HepG2 (cell line): ENCODE measurements at regions not wholly inside any gene's neighbourhood (a gene's known extent, or its start where the extent isn't known, plus 50 kb on each side); places are given as distances from the start of the nearest gene placed in this dataset.

ENCODE experiments used
- CENPT ChIP-seq: sonication (generic); formaldehyde crosslinking; IDR thresholded peaks from 2 replicates; pipeline ENCODE4 v1.8.0; 2022; ENCODE audit warnings: low read depth, mild to moderate bottlenecking, moderate library complexity, missing genetic modification reagents
- KIAA2018 ChIP-seq: sonication (generic); formaldehyde crosslinking; IDR thresholded peaks from 2 replicates; pipeline ENCODE4 v1.5.0; 2020; ENCODE audit warnings: mild to moderate bottlenecking, missing genetic modification reagents, borderline replicate concordance
- MYC ChIP-seq: sonication (generic); formaldehyde crosslinking; IDR thresholded peaks from 2 replicates; pipeline ENCODE4 v1.9.0; 2021; ENCODE audit warnings: missing genetic modification reagents, borderline replicate concordance
- NFYC ChIP-seq: IDR thresholded peaks from 2 replicates; pipeline ENCODE4 v1.6.1; 2016; ENCODE audit warnings: missing genetic modification reagents, missing compliant biosample characterization
- PRPF4 ChIP-seq: fragments of 200-400 bp; formaldehyde crosslinking; IDR thresholded peaks from 2 replicates; pipeline ENCODE4 v1.6.1; 2016; ENCODE audit warnings: low read length, low read depth; ENCODE audit not compliant: poor library complexity, severe bottlenecking
- SNAPC4 ChIP-seq: sonication (generic); formaldehyde crosslinking; IDR thresholded peaks from 2 replicates; pipeline ENCODE4 v1.4.0; 2020; ENCODE audit warnings: mild to moderate bottlenecking, missing genetic modification reagents
- SRSF9 ChIP-seq: fragments of 200-400 bp; formaldehyde crosslinking; IDR thresholded peaks from 2 replicates; pipeline ENCODE4 v1.6.1; 2018; ENCODE audit warnings: borderline replicate concordance, mild to moderate bottlenecking, low read depth, low read length; ENCODE audit not compliant: insufficient read depth, poor library complexity, severe bottlenecking
- ZKSCAN1 ChIP-seq: fragments of 150-350 bp; IDR thresholded peaks from 2 replicates; pipeline ENCODE4 v1.6.1; 2014; ENCODE audit warnings: low read length
- TF ChIP-seq, protein P1 (sequence below): sonication (generic); formaldehyde crosslinking; IDR thresholded peaks from 2 replicates; pipeline ENCODE4 v1.5.0; 2020; ENCODE audit warnings: missing genetic modification reagents, mild to moderate bottlenecking, borderline replicate concordance

DNA sequence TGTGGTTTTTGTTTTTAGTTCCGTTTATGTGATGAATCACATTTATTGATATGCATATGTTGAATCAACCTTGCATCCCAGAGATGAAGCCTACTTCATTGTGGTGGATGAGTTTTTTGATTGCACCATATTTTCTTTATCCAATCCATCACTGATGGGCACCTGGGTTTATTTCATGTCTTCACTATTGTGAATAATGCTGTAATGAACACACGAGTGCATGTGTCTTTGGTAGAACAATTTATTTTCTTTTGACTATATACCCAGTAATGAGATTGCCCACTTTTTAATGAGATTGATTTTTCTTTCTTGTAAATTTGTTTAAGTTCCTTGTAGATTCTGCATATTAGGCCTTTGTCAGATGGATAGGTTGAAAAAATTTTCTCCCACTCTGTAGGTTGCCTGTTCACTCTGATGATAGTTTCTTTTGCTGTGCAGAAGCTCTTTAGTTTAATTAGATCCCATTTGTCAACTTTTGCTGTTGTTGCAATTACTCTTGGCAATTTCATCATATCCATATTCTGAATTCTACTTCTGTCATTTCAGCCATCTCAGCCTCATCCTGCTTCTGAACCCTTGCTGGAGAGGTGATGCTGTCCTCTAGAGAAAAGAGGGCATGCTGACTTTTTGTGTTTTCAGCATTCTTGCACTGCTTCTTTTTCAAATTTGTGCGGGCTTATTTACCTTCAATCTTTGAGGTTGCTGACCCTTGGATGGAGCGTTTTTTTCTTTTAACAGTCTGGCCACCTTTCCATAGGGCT lies 96.2 kb upstream of the CTAGE1 start (continued):
- TF ChIP-seq, protein P1, sequence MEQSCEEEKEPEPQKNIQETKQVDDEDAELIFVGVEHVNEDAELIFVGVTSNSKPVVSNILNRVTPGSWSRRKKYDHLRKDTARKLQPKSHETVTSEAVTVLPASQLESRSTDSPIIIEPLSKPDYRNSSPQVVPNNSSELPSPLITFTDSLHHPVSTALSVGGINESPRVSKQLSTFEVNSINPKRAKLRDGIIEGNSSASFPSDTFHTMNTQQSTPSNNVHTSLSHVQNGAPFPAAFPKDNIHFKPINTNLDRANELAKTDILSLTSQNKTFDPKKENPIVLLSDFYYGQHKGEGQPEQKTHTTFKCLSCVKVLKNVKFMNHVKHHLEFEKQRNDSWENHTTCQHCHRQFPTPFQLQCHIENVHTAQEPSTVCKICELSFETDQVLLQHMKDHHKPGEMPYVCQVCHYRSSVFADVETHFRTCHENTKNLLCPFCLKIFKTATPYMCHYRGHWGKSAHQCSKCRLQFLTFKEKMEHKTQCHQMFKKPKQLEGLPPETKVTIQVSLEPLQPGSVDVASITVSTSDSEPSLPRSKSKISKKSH: no peak
- no peak for TF ChIP-seq MYC (CRISPR knock-in tag)
- no peak for TF ChIP-seq ZKSCAN1
- TF ChIP-seq SRSF9: no peak
- TF ChIP-seq CENPT (CRISPR knock-in tag): no peak
- TF ChIP-seq SNAPC4 (CRISPR knock-in tag): no peak
- TF ChIP-seq KIAA2018 (CRISPR knock-in tag): no peak
- no peak for TF ChIP-seq PRPF4
- TF ChIP-seq NFYC (CRISPR knock-in tag): no peak
- TF ChIP-seq, all 625 proteins: peak for 0
